Neural progenitor cell (in vitro differentiated cells): ENCODE measurements at regions not wholly inside any gene's neighbourhood (a gene's known extent, or its start where the extent isn't known, plus 50 kb on each side); places are given as distances from the start of the nearest gene placed in this dataset.

ENCODE experiments used
- DNase-seq: peaks from one replicate; pipeline ENCODE4 v3.0.0-alpha.2; 2016; ENCODE audit warnings: low spot score
- H2AFZ ChIP-seq: fragments of 200-600 bp; sonication (generic); replicated peaks from 2 replicates; pipeline ENCODE4 v1.6.1; 2016; ENCODE audit warnings: antibody characterized with exemption
- H3F3A ChIP-seq: fragments of 200-600 bp; sonication (generic); 2 replicates; pipeline ENCODE4 v1.6.1; 2016; ENCODE audit warnings: antibody characterized with exemption, low read depth
- H3K27ac ChIP-seq: fragments of 200-600 bp; sonication (generic); 2 replicates; pipeline ENCODE4 v1.5.1; 2016; ENCODE audit warnings: mild to moderate bottlenecking
- H3K27me3 ChIP-seq: fragments of 200-600 bp; sonication (generic); 2 replicates; pipeline ENCODE4 v1.6.1; 2016; ENCODE audit warnings: mild to moderate bottlenecking, moderate library complexity
- H3K36me3 ChIP-seq: fragments of 200-600 bp; sonication (generic); 2 replicates; pipeline ENCODE4 v1.5.1; 2016
- H3K4me1 ChIP-seq: fragments of 200-600 bp; sonication (generic); 2 replicates; pipeline ENCODE4 v1.6.1; 2016; ENCODE audit warnings: mixed run types
- H3K4me2 ChIP-seq: fragments of 200-600 bp; sonication (generic); 2 replicates; pipeline ENCODE4 v1.6.1; 2016
- H3K4me3 ChIP-seq: fragments of 200-600 bp; sonication (generic); 2 replicates; pipeline ENCODE4 v1.5.1; 2016
- H3K79me2 ChIP-seq: fragments of 200-600 bp; sonication (generic); 2 replicates; pipeline ENCODE4 v1.6.1; 2016; ENCODE audit warnings: low read depth
- H3K9ac ChIP-seq: fragments of 200-600 bp; sonication (generic); 2 replicates; pipeline ENCODE4 v1.6.1; 2016
- H3K9me3 ChIP-seq: fragments of 200-600 bp; sonication (generic); 2 replicates; pipeline ENCODE4 v1.5.1; 2016; ENCODE audit warnings: low read depth
- H4K20me1 ChIP-seq: fragments of 200-600 bp; sonication (generic); 2 replicates; pipeline ENCODE4 v1.6.1; 2016; ENCODE audit warnings: low read depth
- H3K27ac Mint-ChIP-seq: 3 replicates; pipeline ENCODE4 v1.8.0; 2021; ENCODE audit warnings: mixed read lengths
- H3K27me3 Mint-ChIP-seq: 2 replicates; pipeline ENCODE4 v1.8.0; 2022; ENCODE audit warnings: low read depth, mild to moderate bottlenecking, inconsistent platforms, moderate library complexity, mixed read lengths; ENCODE audit not compliant: insufficient read depth
- H3K36me3 Mint-ChIP-seq: 3 replicates; pipeline ENCODE4 v1.8.0; 2021; ENCODE audit warnings: mixed read lengths
- H3K4me1 Mint-ChIP-seq: 3 replicates; pipeline ENCODE4 v1.8.0; 2021; ENCODE audit warnings: mixed read lengths
- H3K4me3 Mint-ChIP-seq: 3 replicates; pipeline ENCODE4 v1.8.0; 2021; ENCODE audit warnings: mild to moderate bottlenecking, moderate library complexity, mixed read lengths
- H3K9me3 Mint-ChIP-seq: 3 replicates; pipeline ENCODE4 v1.8.0; 2020; ENCODE audit warnings: mixed read lengths
- EZH2 ChIP-seq: fragments of 200-600 bp; sonication (generic); IDR thresholded peaks from 2 replicates; pipeline ENCODE4 v1.6.1; 2017; ENCODE audit warnings: antibody characterized with exemption, mild to moderate bottlenecking, moderate library complexity
- EZH2phosphoT487 ChIP-seq: fragments of 200-600 bp; sonication (generic); IDR thresholded peaks from 2 replicates; pipeline ENCODE4 v1.6.1; 2017; ENCODE audit warnings: antibody characterized with exemption
- TF ChIP-seq, protein P1 (sequence below): fragments of 200-600 bp; sonication (generic); IDR thresholded peaks from 2 replicates; pipeline ENCODE4 v1.5.1; 2017; ENCODE audit warnings: antibody characterized with exemption, mild to moderate bottlenecking

GRCh38 chr18:73212442-73212841 lies 344.7 kb upstream of the NETO1 start:
- H3K4me2 ChIP-seq: no peak overlapping the region
- no peaks in the 10 kb centered on the region for H3K36me3 ChIP-seq
- no peak overlapping the region for H3K27ac ChIP-seq
- H3K4me3 ChIP-seq: no peak overlapping the region
- H3K27me3 ChIP-seq: no peaks in the 10 kb centered on the region
- H3K9ac ChIP-seq: no peak overlapping the region
- DNase-seq: no peak
- H2AFZ ChIP-seq: no peak overlapping the region
- Mint-ChIP-seq H3K9me3 (no peaks in the 10 kb centered on the region), H3K4me3 (no peak overlapping the region), H3K27ac (no peak overlapping the region), H3K36me3 (no peaks in the 10 kb centered on the region), H3K27me3 (no peaks in the 10 kb centered on the region), H3K4me1 (peaks cover 5% of the 10 kb centered on the region)
- H3F3A ChIP-seq: no peaks in the 10 kb centered on the region
- TF ChIP-seq EZH2: no peak
- TF ChIP-seq EZH2phosphoT487: no peak
- H4K20me1 ChIP-seq: no peaks in the 10 kb centered on the region
- no peaks in the 10 kb centered on the region for H3K79me2 ChIP-seq
- no peaks in the 10 kb centered on the region for H3K9me3 ChIP-seq
- no peaks in the 10 kb centered on the region for H3K4me1 ChIP-seq

GRCh38 chr18:73201940-73202339 lies 334.2 kb upstream of the NETO1 start:
- Histone ChIP-seq H3K4me2 (no peak overlapping the region), H3K9me3 (no peaks in the 10 kb centered on the region), H4K20me1 (no peaks in the 10 kb centered on the region), H3F3A (no peaks in the 10 kb centered on the region), H3K36me3 (no peaks in the 10 kb centered on the region), H3K79me2 (no peaks in the 10 kb centered on the region), H3K4me3 (no peak overlapping the region), H3K9ac (no peak overlapping the region), H3K27me3 (no peaks in the 10 kb centered on the region), H3K4me1 (no peaks in the 10 kb centered on the region), H3K27ac (no peak overlapping the region), H2AFZ (no peak overlapping the region)
- DNase-seq: no peak
- Mint-ChIP-seq H3K36me3 (no peaks in the 10 kb centered on the region), H3K9me3 (no peaks in the 10 kb centered on the region), H3K4me1 (no peaks in the 10 kb centered on the region), H3K27me3 (peaks cover 2% of the 10 kb centered on the region), H3K27ac (no peak overlapping the region), H3K4me3 (no peak overlapping the region)
- TF ChIP-seq, protein P1, sequence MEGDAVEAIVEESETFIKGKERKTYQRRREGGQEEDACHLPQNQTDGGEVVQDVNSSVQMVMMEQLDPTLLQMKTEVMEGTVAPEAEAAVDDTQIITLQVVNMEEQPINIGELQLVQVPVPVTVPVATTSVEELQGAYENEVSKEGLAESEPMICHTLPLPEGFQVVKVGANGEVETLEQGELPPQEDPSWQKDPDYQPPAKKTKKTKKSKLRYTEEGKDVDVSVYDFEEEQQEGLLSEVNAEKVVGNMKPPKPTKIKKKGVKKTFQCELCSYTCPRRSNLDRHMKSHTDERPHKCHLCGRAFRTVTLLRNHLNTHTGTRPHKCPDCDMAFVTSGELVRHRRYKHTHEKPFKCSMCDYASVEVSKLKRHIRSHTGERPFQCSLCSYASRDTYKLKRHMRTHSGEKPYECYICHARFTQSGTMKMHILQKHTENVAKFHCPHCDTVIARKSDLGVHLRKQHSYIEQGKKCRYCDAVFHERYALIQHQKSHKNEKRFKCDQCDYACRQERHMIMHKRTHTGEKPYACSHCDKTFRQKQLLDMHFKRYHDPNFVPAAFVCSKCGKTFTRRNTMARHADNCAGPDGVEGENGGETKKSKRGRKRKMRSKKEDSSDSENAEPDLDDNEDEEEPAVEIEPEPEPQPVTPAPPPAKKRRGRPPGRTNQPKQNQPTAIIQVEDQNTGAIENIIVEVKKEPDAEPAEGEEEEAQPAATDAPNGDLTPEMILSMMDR: no peak
- TF ChIP-seq EZH2 (no peak), EZH2phosphoT487 (no peak)

GRCh38 chr18:73199151-73199550 lies 331.4 kb upstream of the NETO1 start:
- TF ChIP-seq EZH2phosphoT487: no peak
- TF ChIP-seq EZH2: no peak
- TF ChIP-seq, protein P1: no peak
- no peaks in the 10 kb centered on the region for H3K27me3 ChIP-seq
- Mint-ChIP-seq H3K4me3 (no peak overlapping the region), H3K27ac (no peak overlapping the region), H3K9me3 (no peaks in the 10 kb centered on the region), H3K36me3 (no peaks in the 10 kb centered on the region), H3K27me3 (peaks cover 2% of the 10 kb centered on the region), H3K4me1 (no peaks in the 10 kb centered on the region)
- H3K9ac ChIP-seq: no peak overlapping the region
- no peak overlapping the region for H3K4me3 ChIP-seq
- H3K4me2 ChIP-seq: no peak overlapping the region
- no peak overlapping the region for H3K27ac ChIP-seq
- H3K36me3 ChIP-seq: no peaks in the 10 kb centered on the region
- H3K4me1 ChIP-seq: no peaks in the 10 kb centered on the region
- no peaks in the 10 kb centered on the region for H3K79me2 ChIP-seq
- no peaks in the 10 kb centered on the region for H3F3A ChIP-seq
- H4K20me1 ChIP-seq: no peaks in the 10 kb centered on the region
- H2AFZ ChIP-seq: no peak overlapping the region
- H3K9me3 ChIP-seq: no peaks in the 10 kb centered on the region
- no peak for DNase-seq

DNA sequence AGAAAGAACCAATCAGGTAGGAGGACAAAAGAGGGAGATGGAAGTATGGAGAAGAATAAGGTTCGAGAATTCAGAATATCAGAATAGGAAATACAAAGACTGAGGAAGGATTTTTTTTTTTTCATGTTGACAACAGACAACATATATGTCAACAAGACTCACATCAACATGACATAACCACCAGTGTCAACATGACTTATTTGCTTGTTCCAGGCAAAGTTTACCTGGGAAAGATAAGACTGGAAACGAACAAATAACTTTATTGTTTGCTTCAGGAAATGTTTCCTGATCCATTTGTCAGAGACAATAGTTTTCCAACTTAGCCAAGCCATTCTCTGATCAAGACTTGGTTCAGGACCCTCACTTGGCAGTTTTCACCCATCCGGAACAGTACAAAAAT lies 321.9 kb upstream of the NETO1 start:
- Mint-ChIP-seq H3K27me3 (no peaks in the 10 kb centered on the region), H3K36me3 (no peaks in the 10 kb centered on the region), H3K4me1 (no peaks in the 10 kb centered on the region), H3K9me3 (no peaks in the 10 kb centered on the region), H3K4me3 (no peak overlapping the region), H3K27ac (no peak overlapping the region)
- Histone ChIP-seq H3K36me3 (no peaks in the 10 kb centered on the region), H3K9me3 (no peaks in the 10 kb centered on the region), H2AFZ (no peak overlapping the region), H3K4me3 (no peak overlapping the region), H3K9ac (no peak overlapping the region), H3K27ac (no peak overlapping the region), H3K4me2 (no peak overlapping the region), H3K27me3 (no peaks in the 10 kb centered on the region), H3K4me1 (no peaks in the 10 kb centered on the region), H4K20me1 (no peaks in the 10 kb centered on the region), H3K79me2 (no peaks in the 10 kb centered on the region), H3F3A (no peaks in the 10 kb centered on the region)
- no peak for DNase-seq
- TF ChIP-seq, protein P1: no peak
- TF ChIP-seq EZH2 (no peak), EZH2phosphoT487 (no peak)
